ENCODE measurements at regions not wholly inside any gene's neighbourhood (a gene's known extent, or its start where the extent isn't known, plus 50 kb on each side); places are given as distances from the start of the nearest gene placed in this dataset.

DNA sequence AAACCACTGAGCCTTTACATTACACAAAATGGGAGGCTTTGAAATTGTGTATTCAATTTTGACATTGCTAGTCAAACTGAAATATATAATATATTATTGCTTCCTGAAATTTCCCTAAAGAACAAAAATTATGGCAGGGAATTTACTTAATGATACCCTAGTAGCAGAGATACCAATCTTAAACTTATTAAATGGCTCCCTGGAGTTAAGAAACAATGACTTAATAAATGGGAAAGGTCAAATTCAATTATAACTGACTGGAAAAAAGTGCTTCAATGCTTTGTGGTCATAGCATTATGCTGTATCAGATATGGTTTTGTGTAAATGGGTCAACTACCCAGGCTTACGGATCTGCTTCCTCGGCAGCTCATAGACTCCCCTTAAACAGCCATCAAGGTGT lies 244.1 kb downstream of the CNTN3 start:
- intact Hi-C loops (cut with DNase I), result no loop called here
- DNase-seq, result no peak

DNA sequence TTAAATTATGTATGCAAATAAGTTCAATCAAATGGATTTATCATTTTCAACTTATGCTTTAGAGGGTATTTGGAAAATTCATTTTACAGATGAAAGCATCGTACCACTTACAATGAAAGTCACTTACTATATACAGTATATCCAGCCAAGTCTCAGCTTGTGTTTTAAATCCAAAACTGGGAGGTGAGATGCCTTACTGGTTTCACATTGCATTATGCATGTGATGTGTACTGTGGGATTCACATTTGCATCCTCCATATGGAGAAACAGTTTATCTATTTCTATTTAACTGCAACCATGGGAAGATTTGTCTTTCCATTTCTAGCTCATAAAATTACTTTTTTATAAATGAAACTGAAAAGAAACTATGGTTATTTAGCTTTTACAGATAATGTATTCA lies 248.1 kb downstream of the CNTN3 start:
- DNase-seq, result no peak
- intact Hi-C loops (cut with DNase I), result no loop called here

DNA sequence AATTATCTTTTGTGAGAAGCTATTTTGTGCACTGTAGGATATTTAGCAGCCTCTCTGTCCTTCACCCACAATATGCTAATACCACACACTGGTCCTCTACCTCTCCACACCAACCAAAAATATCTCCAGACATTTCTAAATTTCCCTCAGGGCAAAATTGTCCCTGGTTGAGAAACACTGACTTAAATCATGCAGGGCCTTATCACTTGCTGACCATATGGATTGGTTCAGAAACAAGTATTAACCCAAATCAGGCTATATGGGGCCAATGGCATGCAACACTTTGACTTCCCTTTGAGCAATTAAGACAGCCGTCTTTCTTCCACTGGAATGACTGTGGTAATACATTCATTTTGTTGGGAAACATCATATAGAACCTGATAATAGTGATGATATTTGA lies 251.1 kb downstream of the CNTN3 start:
- DNase-seq, result no peak
- intact Hi-C loops (cut with DNase I), result no loop called here

DNA sequence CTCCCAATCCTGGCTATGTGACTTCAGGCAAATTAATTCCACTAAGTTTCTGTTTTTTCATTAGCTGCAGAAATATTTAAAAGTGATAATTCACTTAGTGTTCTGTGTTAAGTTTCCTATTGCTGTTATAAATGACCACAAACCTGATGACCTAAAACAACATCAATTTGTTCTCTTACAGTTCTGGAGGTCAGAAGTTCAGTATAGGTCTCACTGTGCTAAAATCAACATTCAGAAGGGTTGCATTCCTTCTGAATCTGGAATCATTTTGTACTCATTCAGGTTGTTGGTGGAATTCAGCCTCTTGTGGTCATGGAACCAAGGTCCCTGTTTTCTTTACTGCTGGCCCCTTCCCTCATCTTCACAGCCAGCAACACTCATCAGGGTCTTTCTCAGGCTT lies 254.1 kb downstream of the CNTN3 start:
- DNase-seq, result no peak
- intact Hi-C loops (cut with DNase I), result no loop called here

DNA sequence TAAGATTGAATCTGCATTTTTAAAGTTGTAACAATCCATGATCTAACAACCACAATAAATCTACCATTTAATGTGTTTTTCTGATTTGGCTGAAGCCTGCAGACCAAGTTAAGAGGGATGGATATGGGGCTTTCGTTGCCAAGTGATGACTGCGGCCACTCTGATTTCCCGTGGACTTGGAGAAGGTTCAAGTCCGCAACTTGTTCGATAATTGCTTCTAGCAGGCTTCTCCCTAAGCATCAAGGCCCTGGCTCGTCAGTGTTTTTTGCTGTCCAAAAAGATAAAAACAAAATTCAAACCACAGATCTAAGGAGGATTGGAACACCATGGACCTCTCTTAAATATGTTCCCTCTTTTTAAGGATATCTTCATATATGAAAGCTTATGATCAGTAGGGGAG lies 256.6 kb downstream of the CNTN3 start:
- intact Hi-C loops (cut with DNase I), result no loop called here
- DNase-seq, result no peak

DNA sequence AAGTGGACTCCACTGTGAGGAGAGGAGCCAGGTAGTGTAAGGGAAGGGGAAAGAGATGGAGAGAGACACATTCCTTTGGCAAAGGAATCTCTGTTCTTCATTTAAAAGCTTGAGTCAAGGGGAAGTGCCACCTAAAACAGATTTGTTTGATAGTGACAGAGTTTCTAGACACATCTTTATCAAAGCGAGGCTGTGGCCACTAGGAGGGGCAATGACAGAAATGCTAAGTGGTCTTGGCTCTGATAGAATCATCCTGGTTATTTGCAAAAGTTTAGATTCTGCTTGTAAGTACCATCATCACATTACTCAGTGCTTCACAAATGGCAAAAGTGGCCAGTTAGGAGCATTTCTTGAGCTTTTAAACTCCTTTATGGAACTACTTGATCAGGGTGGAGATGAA lies 261.4 kb downstream of the CNTN3 start:
- no peak for DNase-seq
- intact Hi-C loops (cut with DNase I), result no loop called here

DNA sequence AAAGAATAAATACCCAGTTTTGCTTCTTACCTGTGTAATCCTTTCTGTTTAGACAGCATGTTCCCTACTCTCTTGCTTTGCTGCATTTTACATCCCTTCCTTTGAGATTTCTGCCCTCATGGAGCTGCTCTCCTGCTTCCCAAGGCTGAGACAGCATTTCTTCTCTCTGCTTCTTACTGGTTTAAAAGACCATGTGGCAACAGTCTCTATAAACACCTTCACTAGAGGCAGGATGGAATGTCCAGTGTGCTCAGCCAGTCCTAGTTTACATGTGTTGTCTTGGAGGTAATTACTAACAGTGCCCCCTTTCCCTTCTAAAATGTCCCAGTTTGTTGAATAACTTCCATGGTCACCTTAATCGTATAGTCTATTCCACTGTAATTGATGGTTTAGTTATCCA lies 262.3 kb downstream of the CNTN3 start:
- intact Hi-C loops (cut with DNase I), result no loop called here
- no peak for DNase-seq

DNA sequence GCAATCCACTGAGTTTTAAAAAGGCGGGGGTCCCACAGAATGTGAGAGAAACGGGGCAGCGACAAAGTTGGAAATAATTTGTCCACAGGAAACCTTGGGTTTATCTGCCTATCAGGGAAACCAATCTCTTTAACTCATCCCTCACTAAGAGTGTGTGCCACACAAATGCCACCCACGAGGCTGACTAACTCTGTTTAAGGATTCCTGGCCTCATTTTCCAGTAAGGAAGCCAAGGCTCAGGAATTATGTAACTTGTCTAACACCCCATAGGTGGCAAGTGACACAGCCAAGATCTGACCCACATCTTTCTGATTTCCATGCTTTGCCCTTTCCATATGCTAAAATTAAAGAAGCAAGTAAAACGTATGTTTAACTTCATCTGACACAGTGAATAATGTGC lies 263.2 kb downstream of the CNTN3 start:
- intact Hi-C loops (cut with DNase I), result no loop called here
- peak in 40 of 42 donors; percentile 8 to 88 (median 56) for DNase-seq

DNA sequence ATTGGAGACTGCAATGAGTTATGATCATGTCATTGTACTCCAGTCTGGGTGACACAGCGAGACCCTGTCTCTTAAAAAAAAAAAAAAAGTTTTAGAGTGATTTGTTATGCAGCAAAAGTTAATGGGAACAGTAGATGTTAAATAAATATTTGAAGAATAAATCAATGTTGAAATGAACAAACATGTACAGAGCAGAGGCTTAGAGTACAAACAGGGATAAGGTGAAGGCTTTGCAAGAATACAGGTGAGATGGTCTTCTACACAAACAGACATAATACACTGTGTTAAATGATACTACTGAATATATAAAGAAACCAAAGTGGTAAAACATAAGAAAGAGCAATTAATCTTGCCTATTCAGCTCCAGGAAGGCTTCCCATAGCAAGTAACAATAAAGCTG lies 265.4 kb downstream of the CNTN3 start:
- no peak for DNase-seq
- intact Hi-C loops (cut with DNase I), result no loop called here

DNA sequence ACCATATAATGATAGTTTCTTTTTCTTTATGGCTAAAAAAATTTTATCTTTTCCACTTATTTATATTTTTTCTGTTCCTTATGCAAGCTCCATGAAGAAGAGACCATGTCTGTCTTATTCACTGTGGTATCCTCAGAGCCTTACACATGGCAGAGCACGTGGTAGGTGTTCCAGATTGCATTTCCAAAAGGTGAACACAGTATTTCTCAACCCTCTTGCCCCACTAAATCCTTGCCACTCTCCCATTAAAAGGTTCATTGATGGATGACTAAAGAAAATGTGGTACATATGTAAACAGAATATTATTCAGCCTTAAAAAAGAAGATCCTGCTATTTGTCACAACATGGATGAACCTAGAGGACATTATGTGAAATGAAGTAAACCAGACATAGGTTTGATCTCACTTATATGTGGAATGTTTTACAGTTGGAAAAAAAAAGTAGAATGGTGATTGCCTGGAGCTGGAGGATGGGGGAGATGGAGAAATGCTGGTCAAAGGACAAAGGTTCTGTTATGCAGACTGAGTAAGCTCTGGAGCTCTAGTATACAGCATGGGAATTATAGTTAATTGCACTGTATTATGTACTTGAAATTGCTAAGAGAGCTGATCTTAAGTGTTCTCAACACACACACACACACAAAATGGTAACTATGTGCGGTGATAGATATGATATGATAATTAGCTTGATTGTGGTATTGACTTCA lies 266.7 kb downstream of the CNTN3 start:
- DNase-seq, result no peak
- intact Hi-C loops (cut with DNase I), result no loop called here

DNA sequence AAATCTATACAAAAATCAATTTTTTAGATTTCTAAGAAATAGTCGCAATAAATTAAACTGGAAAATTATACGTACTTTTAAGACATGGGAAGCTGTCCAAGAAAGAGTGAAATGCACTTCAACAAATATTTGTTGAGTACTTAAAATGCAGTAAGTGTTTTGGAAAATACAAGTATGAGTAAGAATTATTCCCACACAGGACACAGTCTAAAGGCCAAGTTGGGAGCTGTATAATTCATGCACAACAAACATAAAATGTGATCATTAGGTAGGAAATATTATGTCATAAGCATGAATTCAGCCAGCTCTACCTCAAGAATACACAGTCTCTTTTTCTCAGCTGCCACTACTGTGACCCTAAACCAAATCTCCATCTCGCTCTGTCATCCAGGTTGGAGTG lies 267.6 kb downstream of the CNTN3 start:
- DNase-seq, result no peak
- intact Hi-C loops (cut with DNase I), result no loop called here

DNA sequence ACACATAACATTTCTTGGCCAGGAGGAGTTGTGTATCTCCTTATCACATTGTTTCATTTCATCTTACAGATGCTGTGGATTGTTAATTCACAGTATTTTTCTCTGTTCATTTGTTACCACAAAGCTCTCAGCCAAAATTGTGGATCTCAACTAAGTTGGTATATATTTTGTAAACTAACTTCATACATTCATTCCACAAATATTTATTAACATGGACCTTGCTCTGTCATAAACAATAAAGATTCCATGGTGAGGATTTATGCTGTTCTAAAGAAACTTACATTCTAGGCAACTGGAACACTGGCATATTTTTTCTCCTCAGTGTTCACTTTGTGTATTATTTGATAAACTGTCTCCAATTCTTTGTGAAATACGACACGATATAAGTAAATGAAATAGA lies 268.8 kb downstream of the CNTN3 start:
- no peak for DNase-seq
- intact Hi-C loops (cut with DNase I), result no loop called here

DNA sequence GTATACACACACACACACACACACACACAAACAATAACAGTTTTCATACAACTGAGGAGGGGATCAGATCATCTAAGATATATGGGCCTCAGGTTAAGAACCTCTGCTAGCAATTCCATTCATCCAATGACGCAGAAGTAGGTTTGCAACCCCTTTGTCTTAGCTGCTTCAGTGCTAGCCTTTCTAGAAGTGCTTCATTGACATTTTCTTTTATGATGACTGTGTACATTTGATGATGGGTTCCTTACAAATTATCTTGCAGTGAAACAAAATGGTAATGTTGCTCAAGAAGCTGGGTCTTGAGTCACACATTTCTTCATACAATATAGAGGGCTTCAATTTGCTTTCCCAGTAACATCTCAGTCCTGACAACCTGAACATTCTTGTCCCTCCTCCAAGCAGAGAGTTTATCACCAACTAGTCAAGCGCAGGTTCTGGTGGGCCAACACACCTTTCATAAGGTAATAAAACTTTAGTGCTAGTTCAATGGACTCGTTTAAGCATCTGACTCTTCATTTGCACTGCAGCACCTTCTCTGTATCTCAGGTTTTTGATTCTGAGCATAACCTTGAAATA lies 269.5 kb downstream of the CNTN3 start:
- intact Hi-C loops (cut with DNase I), result no loop called here

DNA sequence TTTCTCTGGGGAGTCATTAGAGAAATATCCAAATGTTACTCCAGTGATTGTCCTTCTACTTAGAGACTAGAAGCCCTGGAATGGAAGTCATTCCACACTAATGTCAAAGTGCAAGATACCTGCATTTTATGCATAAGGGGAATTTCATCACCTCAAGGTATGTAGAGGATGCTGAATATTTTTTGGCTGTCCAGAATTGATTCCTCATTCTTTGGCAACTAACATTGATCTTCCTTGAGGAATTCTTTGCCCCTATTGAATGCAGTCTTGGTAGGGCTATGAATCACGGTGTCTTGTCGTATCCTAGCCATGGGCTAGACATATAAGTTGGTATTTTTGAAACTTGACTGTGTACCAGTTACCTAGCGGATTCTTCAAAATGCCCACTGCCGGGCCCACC lies 271.1 kb downstream of the CNTN3 start:
- no peak for DNase-seq
- intact Hi-C loops (cut with DNase I), result no loop called here

More for the DNA sequence above, 269.5 kb downstream of the CNTN3 start:
- DNase-seq, result no peak

DNA sequence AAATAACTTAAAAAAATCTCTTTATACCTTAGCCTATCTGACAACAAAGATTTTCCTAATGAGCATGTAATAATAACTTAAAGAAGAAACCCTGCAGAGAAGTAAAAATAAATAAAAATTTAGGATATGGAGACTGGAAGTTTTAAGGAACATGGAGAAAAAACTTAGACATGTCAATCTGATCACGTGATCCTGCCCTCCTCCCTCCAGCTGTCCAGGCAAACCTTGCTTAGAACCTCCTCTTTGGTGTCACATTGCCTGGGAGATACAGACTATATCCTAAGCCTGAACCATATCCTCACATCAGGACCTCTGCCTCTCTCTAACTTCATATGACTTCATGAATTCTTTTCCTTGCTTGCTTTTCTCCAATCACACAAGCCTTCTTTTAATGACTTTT lies 275.5 kb downstream of the CNTN3 start:
- DNase-seq, result no peak
- intact Hi-C loops (cut with DNase I), result no loop called here

DNA sequence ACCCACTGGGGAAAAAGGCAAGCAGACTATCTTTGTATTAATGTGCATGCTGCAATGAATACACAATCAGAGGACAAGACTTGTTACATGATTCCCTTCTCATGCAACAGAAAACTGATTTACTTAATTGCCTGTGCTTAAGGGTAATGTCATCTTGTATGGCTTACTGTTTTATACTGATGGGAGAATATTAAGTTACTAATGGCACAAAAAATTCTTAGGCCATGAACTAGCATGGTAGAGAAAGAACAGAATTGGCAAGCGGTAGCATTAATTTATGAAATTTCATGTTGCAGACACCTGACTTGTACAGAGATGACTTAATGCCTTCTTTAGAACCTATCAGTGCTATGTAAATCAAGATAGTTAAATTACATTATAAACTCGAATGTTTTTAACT lies 282.3 kb downstream of the CNTN3 start:
- DNase-seq, result no peak
- intact Hi-C loops (cut with DNase I), result no loop called here

DNA sequence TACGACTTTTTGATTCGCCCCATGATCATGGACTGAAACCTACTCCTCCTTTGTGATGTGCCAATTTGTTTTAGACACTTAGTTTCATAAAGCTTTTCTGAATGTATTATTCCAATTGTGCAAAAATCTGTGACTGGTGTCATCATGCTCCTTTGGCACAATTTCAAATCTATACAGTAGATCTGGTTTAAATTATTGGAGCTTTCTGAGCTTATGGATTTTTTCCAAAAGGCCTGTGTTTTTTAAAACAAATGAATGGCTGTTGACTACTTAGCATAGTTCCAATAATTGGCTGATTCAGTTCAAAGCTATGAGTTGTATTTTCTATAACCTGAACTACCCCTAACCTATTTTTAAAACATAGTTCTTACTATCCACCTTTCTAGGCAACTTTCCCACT lies 282.7 kb downstream of the CNTN3 start:
- intact Hi-C loops (cut with DNase I), result no loop called here
- DNase-seq, result no peak

DNA sequence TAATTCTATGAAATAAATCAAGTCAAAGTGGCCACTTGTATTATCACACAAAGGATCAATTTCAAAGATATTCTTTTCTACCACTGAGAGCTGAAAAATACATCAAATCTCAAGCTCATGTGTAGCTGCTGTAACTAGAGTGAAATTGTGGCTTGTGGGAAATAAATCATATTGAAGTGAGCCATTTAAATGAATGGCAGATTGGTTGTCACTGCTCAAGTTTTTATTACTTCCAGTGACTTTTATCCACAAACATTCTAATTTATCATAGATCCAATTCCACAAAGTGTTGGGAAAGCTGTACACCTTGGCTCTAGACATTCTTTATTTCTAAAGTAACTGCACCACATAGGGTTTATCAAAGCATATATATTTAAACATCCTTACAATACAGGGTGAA lies 285.4 kb downstream of the CNTN3 start:
- intact Hi-C loops (cut with DNase I), result no loop called here

DNA sequence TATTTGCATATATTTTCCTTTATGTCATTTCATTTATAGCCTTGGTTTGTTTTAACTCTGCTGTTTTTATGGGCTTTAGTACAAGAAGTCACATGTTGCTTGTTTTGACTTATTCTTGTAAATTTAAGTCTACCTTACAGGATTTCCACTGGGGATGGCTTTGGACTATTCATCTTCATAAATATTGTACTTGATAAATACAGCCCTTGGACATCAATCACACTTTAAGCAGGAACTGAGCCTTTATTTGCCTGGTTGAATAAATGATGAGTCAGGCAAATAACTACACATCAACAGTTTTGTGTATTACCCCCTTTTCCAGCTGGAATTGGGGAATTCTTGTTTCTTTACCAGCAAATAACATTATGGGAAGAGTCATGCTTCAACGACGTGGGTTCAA lies 286.0 kb downstream of the CNTN3 start:
- intact Hi-C loops (cut with DNase I), result no loop called here
- DNase-seq, result no peak

More for the DNA sequence above, 285.4 kb downstream of the CNTN3 start:
- DNase-seq, result no peak

DNA sequence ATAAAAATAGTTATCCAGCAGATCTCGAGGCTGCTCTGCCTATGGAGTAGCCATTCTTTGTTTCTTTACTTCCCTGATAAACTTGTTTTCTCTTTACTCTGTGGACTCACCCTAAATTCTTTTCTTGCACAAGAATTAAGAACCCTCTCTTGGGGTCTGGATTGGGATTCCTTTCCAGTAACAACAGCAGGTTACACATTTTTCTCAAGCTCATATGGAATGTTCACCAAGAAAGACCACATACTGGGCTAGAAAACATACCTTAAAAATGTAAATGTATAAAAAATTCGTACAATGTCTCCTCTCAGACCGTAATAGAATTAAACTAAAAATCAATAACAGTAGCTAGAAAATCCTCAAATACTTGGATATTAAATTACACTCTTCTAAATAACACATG lies 299.2 kb downstream of the CNTN3 start:
- DNase-seq, result no peak
- intact Hi-C loops (cut with DNase I), result no loop called here

DNA sequence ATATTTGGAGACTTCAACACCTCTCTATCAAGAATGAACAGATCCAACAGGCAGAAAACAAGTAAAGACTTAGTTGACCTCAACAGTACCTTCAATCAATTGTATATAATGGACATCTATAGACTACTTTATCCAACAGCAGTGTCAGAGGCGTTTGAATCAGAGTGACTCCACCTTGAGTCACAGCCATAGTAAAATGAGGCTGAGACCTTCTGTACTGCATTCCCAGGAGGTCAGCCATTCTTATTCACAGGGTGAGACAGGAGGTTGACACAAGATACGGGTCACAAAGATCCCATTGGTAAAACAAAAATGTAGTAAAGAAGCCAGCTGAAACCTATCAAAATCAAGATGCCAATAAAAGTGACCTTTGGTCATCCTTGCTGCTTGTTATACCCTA lies 299.8 kb downstream of the CNTN3 start:
- intact Hi-C loops (cut with DNase I), result no loop called here

DNA sequence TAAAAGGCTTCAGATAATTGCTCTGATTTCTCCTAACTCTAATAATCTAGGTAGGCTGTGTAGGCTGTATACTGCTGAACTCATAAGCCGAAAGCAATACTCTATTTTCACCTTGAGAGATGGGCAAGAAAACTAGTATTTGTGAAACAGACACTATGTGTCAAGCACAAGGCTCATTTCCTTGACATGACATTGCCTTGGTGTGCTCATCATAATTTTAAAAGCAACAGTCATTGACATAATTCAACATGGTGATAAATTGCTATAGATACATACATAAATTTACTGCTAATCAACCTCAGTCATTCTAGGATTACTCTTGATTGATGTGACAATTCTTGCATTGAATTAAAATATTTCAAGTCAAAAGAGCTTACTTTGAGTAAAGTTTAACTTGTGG lies 304.7 kb downstream of the CNTN3 start:
- DNase-seq, result no peak
- intact Hi-C loops (cut with DNase I), result no loop called here

More for the DNA sequence above, 299.8 kb downstream of the CNTN3 start:
- DNase-seq, result no peak
